ES-I3 (cell line): ENCODE measurements at regions not wholly inside any gene's neighbourhood (a gene's known extent, or its start where the extent isn't known, plus 50 kb on each side); places are given as distances from the start of the nearest gene placed in this dataset.

ENCODE experiments used
- H3K36me3 ChIP-seq: 2 replicates; pipeline ENCODE4 v1.6.1; 2013; ENCODE audit warnings: mild to moderate bottlenecking, low read length, control low read depth, moderate library complexity; ENCODE audit not compliant: insufficient read depth
- H3K4me1 ChIP-seq: 2 replicates; pipeline ENCODE4 v1.6.1; 2013; ENCODE audit warnings: mild to moderate bottlenecking, control low read depth, low read length; ENCODE audit not compliant: insufficient read depth
- H3K9ac ChIP-seq: 2 replicates; pipeline ENCODE4 v1.6.1; 2013; ENCODE audit warnings: low read depth, mild to moderate bottlenecking, low read length, moderate library complexity
- H3K9me3 ChIP-seq: 2 replicates; pipeline ENCODE4 v1.6.1; 2013; ENCODE audit warnings: mild to moderate bottlenecking, low read length, moderate library complexity; ENCODE audit not compliant: control insufficient read depth, insufficient read depth

DNA sequence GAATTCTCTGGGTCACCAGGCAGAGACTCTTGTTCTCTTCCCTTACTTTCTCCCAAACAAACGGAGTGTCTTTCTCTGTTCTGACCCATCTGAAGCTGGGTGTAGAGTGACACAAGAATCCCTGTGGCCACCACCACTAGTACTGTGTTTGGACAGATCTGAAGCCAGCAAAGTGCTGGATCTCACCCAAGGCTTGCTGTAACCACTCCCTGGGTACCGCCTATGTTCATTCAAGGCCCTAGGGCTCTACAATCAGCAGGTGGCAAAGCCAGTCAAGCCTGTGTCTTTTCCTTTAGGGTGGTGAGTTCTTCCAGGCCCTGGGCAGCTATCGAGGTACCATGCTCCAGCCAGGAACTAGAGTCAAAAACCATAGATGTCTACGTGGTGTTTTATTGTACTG is 149.2 kb upstream of the CTNNB1 start:
- H3K4me1 ChIP-seq = peaks cover 12% of the 10 kb centered on the region; the same call in 1 of the 2 replicates
- H3K36me3 ChIP-seq = no peaks in the 10 kb centered on the region
- H3K9me3 ChIP-seq = 0 out of 2 replicates have a peak, but pooled peaks cover 3% of the 10 kb centered on the region
- no peak overlapping the region for H3K9ac ChIP-seq

DNA sequence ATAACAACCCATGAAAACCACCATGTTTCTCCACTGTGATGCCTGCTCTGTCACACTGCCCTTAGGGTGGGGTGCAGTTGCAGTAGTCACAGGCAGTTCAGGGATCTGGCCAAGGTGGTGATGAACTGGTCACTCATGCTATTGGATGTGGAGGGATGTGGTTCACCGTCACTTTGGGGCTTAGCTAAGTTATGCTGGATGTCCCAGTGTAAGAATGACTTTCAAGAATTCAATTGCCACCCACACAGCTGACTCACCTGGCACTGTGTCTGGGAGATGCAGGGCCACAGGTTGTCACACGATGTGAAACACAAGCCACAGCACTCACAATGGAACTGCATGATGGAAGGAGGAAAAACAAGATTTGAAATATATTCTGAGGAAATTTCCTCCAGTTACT is 146.1 kb upstream of the CTNNB1 start:
- Histone ChIP-seq H3K9me3 (no peaks in the 10 kb centered on the region), H3K4me1 (no peaks in the 10 kb centered on the region), H3K36me3 (no peaks in the 10 kb centered on the region), H3K9ac (no peak overlapping the region)

DNA sequence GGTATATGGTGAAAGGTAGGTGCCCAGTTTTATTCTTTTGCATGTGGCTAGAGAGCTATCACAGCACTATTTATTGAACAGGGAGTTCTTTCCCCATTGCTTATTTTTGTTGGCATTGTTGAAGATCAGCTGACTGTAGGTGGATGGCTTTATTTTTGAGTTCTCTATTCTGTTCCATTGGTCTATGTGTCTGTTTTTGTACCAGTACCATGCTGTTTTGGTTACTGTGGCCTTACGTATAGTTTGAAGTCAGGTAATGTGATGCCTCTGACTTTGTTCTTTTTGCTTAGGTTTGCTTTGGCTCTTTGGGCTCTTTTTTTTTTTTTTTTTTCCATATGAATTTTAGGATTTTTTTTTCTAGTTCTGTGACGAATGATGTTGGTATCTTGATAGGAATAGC is 139.2 kb upstream of the CTNNB1 start:
- no peaks in the 10 kb centered on the region for H3K9me3 ChIP-seq
- H3K9ac ChIP-seq = no peak overlapping the region
- H3K4me1 ChIP-seq = no peaks in the 10 kb centered on the region
- no peaks in the 10 kb centered on the region for H3K36me3 ChIP-seq

DNA sequence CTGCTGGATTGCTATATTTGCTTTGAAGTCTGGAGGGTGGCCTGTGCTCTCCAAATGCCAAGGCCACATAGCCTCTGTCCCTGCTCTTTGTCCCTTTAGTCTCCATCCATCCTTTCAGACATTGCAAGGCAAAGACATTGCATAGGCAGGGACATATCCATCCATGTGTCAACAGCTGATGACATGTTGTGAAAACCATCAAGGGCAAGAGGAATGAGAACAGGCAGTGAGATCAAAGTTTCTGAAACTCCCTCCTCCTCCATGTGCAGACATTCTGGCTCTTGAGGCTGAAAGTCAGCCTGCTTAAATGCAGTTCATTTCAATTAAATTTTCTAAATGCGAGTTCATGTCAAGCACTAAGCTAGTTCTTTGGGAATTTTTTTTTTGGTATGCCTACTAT is 135.2 kb upstream of the CTNNB1 start:
- Histone ChIP-seq H3K9ac (no peak overlapping the region), H3K4me1 (no peaks in the 10 kb centered on the region), H3K9me3 (no peaks in the 10 kb centered on the region), H3K36me3 (no peaks in the 10 kb centered on the region)

DNA sequence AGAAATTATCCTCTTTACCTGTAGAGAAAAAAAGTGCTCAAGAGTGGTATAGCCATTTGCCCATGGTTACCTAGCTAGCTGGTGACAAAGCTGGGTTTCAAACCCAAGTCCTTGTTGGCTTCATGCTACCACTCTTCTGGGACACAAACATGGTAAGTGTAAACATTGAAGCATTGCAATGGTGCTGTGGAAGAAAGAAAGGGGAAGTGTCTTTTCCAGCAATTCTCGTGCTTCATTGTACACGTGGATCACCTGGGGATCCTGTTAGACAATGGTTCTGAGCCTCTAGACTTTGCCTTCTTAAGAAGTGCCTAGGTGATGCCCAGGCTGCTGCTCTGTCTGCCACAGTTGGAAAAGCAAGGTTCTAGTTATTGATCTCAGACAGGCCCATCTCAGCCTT is 134.8 kb upstream of the CTNNB1 start:
- H3K9me3 ChIP-seq = no peaks in the 10 kb centered on the region
- no peaks in the 10 kb centered on the region for H3K4me1 ChIP-seq
- H3K36me3 ChIP-seq = no peaks in the 10 kb centered on the region
- no peak overlapping the region for H3K9ac ChIP-seq

DNA sequence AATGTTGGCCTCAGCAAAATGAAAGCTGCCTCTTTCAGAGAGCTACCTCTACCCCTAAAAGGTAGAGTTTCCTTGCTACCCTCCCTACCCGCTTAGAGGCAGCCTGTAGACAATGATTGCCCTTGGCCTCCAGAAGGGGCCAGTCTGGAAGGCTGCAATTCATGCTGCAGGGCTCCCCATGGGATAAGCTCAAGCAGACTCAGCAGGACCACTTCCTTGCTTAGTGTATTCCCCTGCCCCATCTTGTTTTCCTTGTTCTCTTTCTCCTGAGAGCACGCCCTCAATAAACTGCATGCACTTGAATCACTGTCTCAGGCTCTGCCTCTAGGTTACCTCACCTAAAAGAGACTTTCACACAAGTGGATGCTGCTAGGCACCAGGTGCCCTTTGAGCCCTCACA is 134.0 kb upstream of the CTNNB1 start:
- H3K9ac ChIP-seq = no peak overlapping the region
- no peaks in the 10 kb centered on the region for H3K9me3 ChIP-seq
- no peaks in the 10 kb centered on the region for H3K4me1 ChIP-seq
- no peaks in the 10 kb centered on the region for H3K36me3 ChIP-seq

DNA sequence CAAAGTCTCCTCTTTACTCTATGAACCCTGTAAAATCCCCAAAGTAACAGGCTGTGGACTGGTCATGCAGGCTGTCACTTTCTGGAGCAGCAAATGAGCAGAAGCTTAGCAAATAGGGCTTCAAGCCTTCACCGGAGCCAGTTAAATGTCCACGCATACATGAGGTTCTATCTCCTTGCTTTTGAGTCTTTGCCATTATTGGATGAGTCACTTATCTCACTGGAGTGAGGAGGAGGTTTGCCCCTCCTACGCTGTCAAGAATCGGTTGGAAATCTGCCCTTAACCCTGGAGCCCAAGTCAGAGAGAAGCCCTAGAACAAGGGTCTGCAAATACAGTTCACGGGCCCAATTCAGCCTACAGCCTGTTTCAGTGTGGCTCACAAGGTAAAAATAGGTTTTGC is 126.1 kb upstream of the CTNNB1 start:
- peaks cover 16% of the 10 kb centered on the region for H3K4me1 ChIP-seq
- H3K9ac ChIP-seq = no peak overlapping the region
- H3K9me3 ChIP-seq = no peaks in the 10 kb centered on the region
- no peaks in the 10 kb centered on the region for H3K36me3 ChIP-seq

DNA sequence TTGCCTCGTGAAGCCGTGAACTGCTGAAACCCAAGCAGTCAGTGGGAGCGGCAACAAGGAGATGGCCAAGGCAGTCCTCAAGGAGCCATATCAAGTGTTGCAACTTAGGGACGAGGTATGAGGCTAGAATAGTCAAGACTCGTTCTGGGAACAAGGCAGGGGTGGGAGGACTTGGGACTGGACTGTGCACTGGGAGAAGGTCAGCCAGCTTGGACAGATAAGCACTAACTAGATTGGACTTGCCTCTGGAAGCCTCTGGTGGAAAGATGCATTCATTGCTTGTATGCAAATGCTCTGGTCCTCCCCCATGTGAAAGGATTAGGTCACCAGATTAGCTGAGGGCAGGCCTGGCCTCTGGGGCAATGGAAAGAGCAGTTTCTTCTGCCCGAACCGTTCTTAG is 123.3 kb upstream of the CTNNB1 start:
- no peak overlapping the region for H3K9ac ChIP-seq
- H3K4me1 ChIP-seq = peaks cover 27% of the 10 kb centered on the region
- no peaks in the 10 kb centered on the region for H3K36me3 ChIP-seq
- H3K9me3 ChIP-seq = no peaks in the 10 kb centered on the region

DNA sequence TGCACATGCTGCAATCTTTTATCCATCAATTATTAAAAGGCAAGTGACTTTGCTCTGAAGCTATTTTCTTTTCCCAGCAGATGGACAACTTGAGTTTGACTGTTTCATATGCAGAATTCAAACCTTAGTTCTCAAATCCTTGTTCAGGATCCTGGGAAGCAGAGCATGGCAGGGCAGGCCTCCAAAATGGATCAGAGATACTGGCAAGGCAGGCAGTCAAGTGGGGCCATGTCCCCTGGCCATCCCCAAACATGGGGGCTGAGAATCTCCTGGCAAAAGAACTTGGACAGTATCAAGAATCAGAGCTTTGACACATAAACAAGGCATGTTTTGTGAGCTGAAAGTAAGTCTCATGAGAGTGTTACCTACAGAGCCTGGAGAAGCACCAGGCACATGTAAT is 122.9 kb upstream of the CTNNB1 start:
- Histone ChIP-seq H3K4me1 (peaks cover 27% of the 10 kb centered on the region), H3K9me3 (no peaks in the 10 kb centered on the region), H3K36me3 (no peaks in the 10 kb centered on the region), H3K9ac (no peak overlapping the region)

DNA sequence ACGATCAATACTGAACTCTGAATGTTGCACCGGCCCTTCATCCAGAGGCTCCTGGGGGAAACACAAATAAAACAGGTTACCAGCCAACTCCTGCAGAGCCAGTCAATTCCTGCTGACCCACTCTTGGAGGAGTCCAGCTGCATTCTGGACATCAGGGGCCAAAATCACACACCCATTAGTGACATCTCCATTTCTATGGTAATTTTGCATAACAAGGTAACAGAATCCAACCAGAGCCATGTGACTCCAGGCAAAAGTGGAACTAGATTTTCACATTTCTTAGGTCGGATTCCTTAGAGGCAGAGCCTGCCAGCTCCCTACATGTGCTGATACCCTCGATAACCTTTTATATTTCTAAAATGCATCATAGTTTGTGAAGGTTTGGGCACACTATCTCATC is 119.2 kb upstream of the CTNNB1 start:
- no peaks in the 10 kb centered on the region for H3K9me3 ChIP-seq
- H3K9ac ChIP-seq = no peak overlapping the region
- peaks cover 27% of the 10 kb centered on the region for H3K4me1 ChIP-seq
- H3K36me3 ChIP-seq = no peaks in the 10 kb centered on the region

DNA sequence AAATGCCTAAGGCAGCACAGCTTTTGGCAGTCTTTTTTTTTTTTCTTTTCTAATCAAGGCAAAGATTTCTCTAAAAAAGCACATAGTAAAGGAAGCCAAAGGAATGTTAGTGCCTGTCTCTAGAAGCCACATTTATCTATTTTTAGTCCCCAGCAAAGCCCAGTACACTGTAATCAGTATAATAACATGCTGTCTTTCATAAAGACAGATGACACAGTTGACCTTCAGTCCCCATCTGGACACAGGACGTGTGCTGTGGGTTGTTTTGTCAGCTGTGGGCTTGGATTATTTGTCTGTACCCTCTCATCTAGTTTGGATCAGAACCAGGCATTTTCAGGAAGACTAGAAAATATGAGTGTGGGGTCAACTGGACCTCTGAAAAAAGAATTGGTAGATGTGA is 110.4 kb upstream of the CTNNB1 start:
- Histone ChIP-seq H3K9me3 (no peaks in the 10 kb centered on the region), H3K4me1 (no peaks in the 10 kb centered on the region), H3K9ac (no peak overlapping the region), H3K36me3 (no peaks in the 10 kb centered on the region)

DNA sequence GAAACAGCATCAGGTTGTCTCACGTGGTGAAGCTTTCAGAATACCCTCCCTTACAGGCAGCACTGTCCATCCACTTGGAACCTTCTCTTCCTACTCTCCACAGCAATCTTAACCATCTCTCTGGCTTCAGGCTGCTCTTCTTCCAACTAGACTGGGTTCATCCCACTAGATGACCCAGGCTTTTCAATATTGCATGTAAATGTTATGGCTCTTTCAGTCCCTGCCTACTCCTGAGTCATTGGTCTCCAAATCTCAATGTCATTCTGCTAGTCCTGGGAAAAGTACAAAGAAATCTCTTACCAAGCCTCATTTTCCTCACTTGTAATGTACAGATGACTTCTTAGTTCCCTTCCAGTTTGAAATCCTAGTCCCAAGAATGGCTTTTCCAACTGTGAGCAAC is 109.7 kb upstream of the CTNNB1 start:
- Histone ChIP-seq H3K36me3 (no peaks in the 10 kb centered on the region), H3K4me1 (no peaks in the 10 kb centered on the region), H3K9ac (no peak overlapping the region), H3K9me3 (no peaks in the 10 kb centered on the region)

DNA sequence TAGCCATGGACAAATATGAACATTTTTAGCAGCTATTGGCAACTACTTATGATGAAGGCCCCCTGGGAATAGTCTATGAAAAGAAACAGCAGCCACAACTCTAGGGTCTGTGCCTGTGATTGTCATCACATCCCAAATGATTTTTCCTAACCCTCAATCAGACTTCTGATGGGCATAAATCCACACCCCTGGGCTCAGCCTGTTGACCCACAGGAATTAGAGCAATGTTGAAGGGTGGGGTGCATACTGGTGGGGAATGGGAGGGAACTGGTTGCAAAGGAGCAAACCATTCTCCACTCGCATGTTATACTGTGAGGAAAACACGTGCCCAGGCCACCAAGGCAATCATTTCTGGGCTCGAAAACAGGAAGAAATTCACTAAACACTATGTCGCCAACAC is 106.5 kb upstream of the CTNNB1 start:
- H3K9me3 ChIP-seq = no peaks in the 10 kb centered on the region
- H3K36me3 ChIP-seq = no peaks in the 10 kb centered on the region
- no peaks in the 10 kb centered on the region for H3K4me1 ChIP-seq
- H3K9ac ChIP-seq = no peak overlapping the region

DNA sequence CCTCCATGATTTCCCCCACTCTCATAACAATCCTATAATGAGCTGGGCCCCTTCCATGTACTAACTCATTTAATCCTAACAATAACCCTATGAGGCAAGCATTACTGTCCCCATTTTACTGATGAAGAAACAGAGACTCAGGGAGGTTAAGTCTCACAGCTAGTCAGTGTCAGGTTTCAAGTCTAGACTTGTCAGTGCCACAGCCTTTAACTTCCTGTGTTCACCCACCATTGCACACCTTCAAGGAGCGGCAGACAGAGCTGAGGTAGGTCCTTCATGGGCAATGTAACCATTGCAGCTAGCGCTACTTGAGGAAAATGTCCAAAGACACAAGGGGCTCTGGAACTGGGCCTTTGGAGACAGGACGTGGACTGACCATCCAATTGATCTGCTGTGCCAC is 105.8 kb upstream of the CTNNB1 start:
- no peaks in the 10 kb centered on the region for H3K36me3 ChIP-seq
- H3K9ac ChIP-seq = no peak overlapping the region
- H3K4me1 ChIP-seq = no peaks in the 10 kb centered on the region
- no peaks in the 10 kb centered on the region for H3K9me3 ChIP-seq

DNA sequence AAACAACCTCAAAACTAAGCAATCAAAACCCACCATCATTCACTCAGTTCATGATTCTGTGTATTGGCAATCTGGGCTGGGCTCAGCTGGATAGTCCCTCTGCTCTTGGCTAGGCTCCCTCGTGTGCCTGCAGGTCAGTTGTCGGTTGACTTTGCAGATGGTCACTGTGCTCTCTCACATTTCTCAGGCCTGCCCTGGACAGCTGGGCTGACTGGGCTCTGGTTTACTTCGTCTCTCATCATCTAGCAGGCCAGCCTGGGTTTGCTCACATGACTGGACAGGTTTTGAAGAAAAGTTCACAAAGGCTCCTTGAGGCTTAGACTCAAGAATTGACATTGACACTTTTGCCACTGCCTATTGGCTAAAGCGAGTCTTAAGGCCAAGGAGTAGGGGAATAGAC is 105.0 kb upstream of the CTNNB1 start:
- no peaks in the 10 kb centered on the region for H3K4me1 ChIP-seq
- H3K36me3 ChIP-seq = no peaks in the 10 kb centered on the region
- no peaks in the 10 kb centered on the region for H3K9me3 ChIP-seq
- no peak overlapping the region for H3K9ac ChIP-seq

DNA sequence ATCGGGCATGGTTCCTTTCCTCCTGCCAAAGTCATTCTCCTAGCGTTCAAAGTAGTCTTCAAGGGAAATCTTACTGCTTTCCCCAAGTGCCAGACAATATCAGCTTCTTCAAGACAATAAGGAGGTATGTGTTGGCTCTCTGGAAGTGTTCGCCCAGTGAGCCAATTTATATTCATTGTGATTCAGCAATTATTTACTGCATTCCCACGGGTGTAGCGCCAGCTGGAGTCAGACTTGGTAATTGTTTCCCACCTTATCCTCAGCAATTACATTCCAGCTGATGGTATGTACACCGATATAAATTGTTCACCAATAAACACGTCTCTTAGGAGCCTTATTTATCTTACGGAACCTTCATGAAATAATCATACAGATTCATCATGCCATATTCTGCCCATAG is 103.6 kb upstream of the CTNNB1 start:
- Histone ChIP-seq H3K36me3 (no peaks in the 10 kb centered on the region), H3K9me3 (no peaks in the 10 kb centered on the region), H3K9ac (no peak overlapping the region), H3K4me1 (no peaks in the 10 kb centered on the region)
